ENCODE measurements at regions not wholly inside any gene's neighbourhood (a gene's known extent, or its start where the extent isn't known, plus 50 kb on each side); places are given as distances from the start of the nearest gene placed in this dataset.

GRCh38 chr5:124089578-124089977 lies 577.6 kb downstream of the CSNK1G3 start:
- no peak for TF ChIP-seq CTCF (IDR thresholded peaks at IDR 0.05)
- TF ChIP-seq POLR2A (IDR thresholded peaks at IDR 0.05): no peak

All from thyroid gland (tissue), 4 donors.